IMR-90 (cell line): ENCODE measurements at regions not wholly inside any gene's neighbourhood (a gene's known extent, or its start where the extent isn't known, plus 50 kb on each side); places are given as distances from the start of the nearest gene placed in this dataset.

Experiments
- ATAC-seq: fragments of 200-7000 bp; cut with Tn5 transposase; 2 replicates; pipeline ENCODE4 v1.9.1; 2020; ENCODE audit warnings: low read depth, mild to moderate bottlenecking, moderate library complexity
- BruUV-seq: library from RNA; stranded (reverse); fragments of 400-500 nt; replicated peaks from 2 replicates; lab custom pipeline; 2021; lab: Mats Ljungman, UMichigan
- CTCF ChIA-PET: fragments of 300-600 bp; formaldehyde crosslinking; extraction: SDS; loops from one replicate; lab custom pipeline; 2021; ENCODE audit warnings: antibody characterized with exemption; lab: Yijun Ruan, JAX
- POLR2A ChIA-PET: fragments of 300-600 bp; sonication (Branson Sonifier 250); formaldehyde crosslinking; loops from one replicate; lab custom pipeline; 2022; ENCODE audit warnings: antibody characterized with exemption; ENCODE audit not compliant: unreplicated experiment; lab: Charles Lee
- DNase-seq: peaks from one replicate; pipeline ENCODE4 v3.0.0; 2013
- H2AFZ ChIP-seq: replicated peaks from 2 replicates; pipeline ENCODE3; 2013; ENCODE audit warnings: low read length, mild to moderate bottlenecking; ENCODE audit not compliant: poor library complexity
- H2AK5ac ChIP-seq: 2 replicates; pipeline ENCODE4 v1.6.1; 2013; ENCODE audit warnings: low read depth, low read length, inconsistent platforms
- H2AK9ac ChIP-seq: replicated peaks from 2 replicates; pipeline ENCODE3; 2013; ENCODE audit warnings: mild to moderate bottlenecking, low read depth, low read length, moderate library complexity; ENCODE audit not compliant: poor library complexity
- H2BK120ac ChIP-seq: 2 replicates; pipeline ENCODE4 v1.6.1; 2013; ENCODE audit warnings: low read depth, low read length, inconsistent platforms
- H2BK15ac ChIP-seq: 3 replicates; pipeline ENCODE4 v1.6.1; 2013; ENCODE audit warnings: low read depth, low read length, inconsistent platforms
- H2BK20ac ChIP-seq: 2 replicates; pipeline ENCODE4 v1.6.1; 2013; ENCODE audit warnings: low read depth, mild to moderate bottlenecking, inconsistent platforms, low read length, moderate library complexity
- H2BK5ac ChIP-seq: 2 replicates; pipeline ENCODE4 v1.6.1; 2013; ENCODE audit warnings: mild to moderate bottlenecking, low read depth, low read length, inconsistent platforms; ENCODE audit not compliant: poor library complexity, severe bottlenecking
- H3K14ac ChIP-seq: replicated peaks from 2 replicates; pipeline ENCODE4 v1.6.1; 2013; ENCODE audit warnings: low read depth, low read length, inconsistent platforms
- H3K18ac ChIP-seq: 2 replicates; pipeline ENCODE4 v1.6.1; 2013; ENCODE audit warnings: low read depth, low read length, control low read depth
- H3K23ac ChIP-seq: 2 replicates; pipeline ENCODE4 v1.6.1; 2013; ENCODE audit warnings: low read depth, low read length, inconsistent platforms
- H3K27ac ChIP-seq: 2 replicates; pipeline ENCODE4 v1.5.1; 2013; ENCODE audit warnings: mild to moderate bottlenecking, control low read depth, low read length; ENCODE audit not compliant: insufficient read depth
- H3K27me3 ChIP-seq: 2 replicates; pipeline ENCODE4 v1.6.1; 2013; ENCODE audit warnings: low read length; ENCODE audit not compliant: control insufficient read depth, insufficient read depth
- H3K36me3 ChIP-seq: 2 replicates; pipeline ENCODE4 v1.6.1; 2013; ENCODE audit warnings: low read length, mixed read lengths; ENCODE audit not compliant: control insufficient read depth, insufficient read depth
- H3K4ac ChIP-seq: 2 replicates; pipeline ENCODE4 v1.6.1; 2013; ENCODE audit warnings: low read depth, low read length, inconsistent platforms
- H3K4me1 ChIP-seq: 2 replicates; pipeline ENCODE4 v1.6.1; 2013; ENCODE audit warnings: low read length, mixed read lengths; ENCODE audit not compliant: control insufficient read depth, insufficient read depth
- H3K4me2 ChIP-seq: 2 replicates; pipeline ENCODE4 v1.6.1; 2013; ENCODE audit warnings: low read depth, mild to moderate bottlenecking, control low read depth, low read length, moderate library complexity
- H3K4me3 ChIP-seq: 2 replicates; pipeline ENCODE4 v1.5.1; 2013; ENCODE audit warnings: low read depth, mild to moderate bottlenecking, control low read depth, low read length, moderate library complexity; ENCODE audit not compliant: insufficient read depth
- H3K56ac ChIP-seq: 2 replicates; pipeline ENCODE4 v1.6.1; 2013; ENCODE audit warnings: low read length, inconsistent platforms; ENCODE audit not compliant: insufficient read depth; ENCODE audit errors: extremely low read depth
- H3K79me1 ChIP-seq, 2 experiments: 2 replicates each; pipeline ENCODE4 v1.6.1; 2013; ENCODE audit warnings: low read length in 2 of 2, inconsistent platforms in 1 of 2, low read depth in 1 of 2
- H3K9ac ChIP-seq: 2 replicates; pipeline ENCODE4 v1.6.1; 2013; ENCODE audit warnings: low read depth, low read length, control low read depth
- H3K9me1 ChIP-seq: 2 replicates; pipeline ENCODE4 v1.6.1; 2013; ENCODE audit warnings: low read length, inconsistent platforms; ENCODE audit not compliant: insufficient read depth
- H3K9me3 ChIP-seq: 2 replicates; pipeline ENCODE4 v1.6.1; 2013; ENCODE audit warnings: low read length; ENCODE audit not compliant: control insufficient read depth, insufficient read depth
- H4K20me1 ChIP-seq: 2 replicates; pipeline ENCODE4 v1.6.1; 2013; ENCODE audit warnings: low read length, inconsistent platforms; ENCODE audit not compliant: insufficient read depth
- H4K5ac ChIP-seq: 2 replicates; pipeline ENCODE4 v1.6.1; 2013; ENCODE audit warnings: mild to moderate bottlenecking, low read depth, low read length, control low read depth
- H4K8ac ChIP-seq, 2 experiments: 2 replicates each; pipeline ENCODE4 v1.6.1; 2013; ENCODE audit warnings: low read depth in 2 of 2, low read length in 2 of 2, control low read depth in 1 of 2, inconsistent platforms in 1 of 2
- H4K91ac ChIP-seq: 2 replicates; pipeline ENCODE4 v1.6.1; 2013; ENCODE audit warnings: low read depth, low read length, inconsistent platforms; ENCODE audit not compliant: insufficient read depth
- BHLHE40 ChIP-seq: fragments of 150-350 bp; IDR thresholded peaks from 2 replicates; pipeline ENCODE4 v1.6.1; 2016; ENCODE audit warnings: mild to moderate bottlenecking, low read depth, low read length
- CHD1 ChIP-seq: IDR thresholded peaks from 2 replicates; pipeline ENCODE4 v1.6.1; 2012; ENCODE audit warnings: low read depth, low read length, improper control_type of control experiment
- CTCF ChIP-seq: conservative IDR thresholded peaks from 2 replicates; pipeline ENCODE4 v1.5.1; 2012; ENCODE audit warnings: mild to moderate bottlenecking, low read depth, low read length, improper control_type of control experiment
- FOS ChIP-seq: fragments of 150-350 bp; IDR thresholded peaks from 2 replicates; pipeline ENCODE4 v1.6.1; 2016; ENCODE audit warnings: low read depth, low read length
- MAFK ChIP-seq: IDR thresholded peaks from 2 replicates; pipeline ENCODE4 v1.6.1; 2012; ENCODE audit warnings: low read depth, low read length, improper control_type of control experiment
- MAZ ChIP-seq: IDR thresholded peaks from 2 replicates; pipeline ENCODE4 v1.6.1; 2012; ENCODE audit warnings: low read depth, mild to moderate bottlenecking, low read length, improper control_type of control experiment, moderate library complexity, borderline replicate concordance
- MXI1 ChIP-seq: IDR thresholded peaks from 2 replicates; pipeline ENCODE4 v1.6.1; 2012; ENCODE audit warnings: low read depth, mild to moderate bottlenecking, low read length, moderate library complexity, borderline replicate concordance
- NFE2L2 ChIP-seq: fragments of 150-350 bp; IDR thresholded peaks from 2 replicates; pipeline ENCODE4 v1.6.1; 2016; ENCODE audit warnings: low read depth, mild to moderate bottlenecking, low read length
- POLR2A ChIP-seq: IDR thresholded peaks from 2 replicates; pipeline ENCODE4 v1.6.1; 2012; ENCODE audit warnings: mild to moderate bottlenecking, low read depth, low read length
- RAD21 ChIP-seq: IDR thresholded peaks from 2 replicates; pipeline ENCODE4 v1.6.1; 2012; ENCODE audit warnings: low read length, improper control_type of control experiment
- RCOR1 ChIP-seq: IDR thresholded peaks from 2 replicates; pipeline ENCODE4 v1.6.1; 2012; ENCODE audit warnings: mild to moderate bottlenecking, low read length, improper control_type of control experiment; ENCODE audit not compliant: insufficient replicate concordance
- RFX5 ChIP-seq: IDR thresholded peaks from 2 replicates; pipeline ENCODE4 v1.8.0; 2012; ENCODE audit warnings: low read depth, mild to moderate bottlenecking, low read length, moderate library complexity
- USF2 ChIP-seq: fragments of 150-350 bp; IDR thresholded peaks from 2 replicates; pipeline ENCODE4 v1.6.1; 2017; ENCODE audit warnings: mild to moderate bottlenecking, antibody characterized with exemption, low read length, low read depth
- WGBS, 2 experiments: methylation state at CpG; one replicate each; pipeline versions ENCODE4 v1.1.5 to v1.1.7; 2013; ENCODE audit warnings: missing lambda C conversion rate in 2 of 2; ENCODE audit not compliant: insufficient read length in 1 of 2; ENCODE audit errors: extremely low coverage in 2 of 2; 5-methylcytosine and 5-hydroxymethylcytosine counted together
- dilution Hi-C: fragments of 300-500 bp; cut with HindIII; formaldehyde crosslinking; loops from one replicate; pipeline ENCODE4 v1.14.3; 2018; ENCODE audit warnings: low sequenced_read_pairs; ENCODE audit not compliant: unreplicated experiment
- in situ Hi-C: fragments of 300-500 bp; cut with MboI; formaldehyde crosslinking; loops from 3 replicates; pipeline ENCODE4 v1.14.3; 2019; ENCODE audit warnings: low sequenced_read_pairs, inconsistent platforms, mixed read lengths
- intact Hi-C: fragments of 100-400 bp; cut with micrococcal nuclease; formaldehyde crosslinking; loops from 2 replicates; pipeline ENCODE4 v1.10.0; 2022
- TF ChIP-seq, protein P1 (sequence below): fragments of 150-350 bp; IDR thresholded peaks from 2 replicates; pipeline ENCODE4 v1.6.1; 2016; ENCODE audit warnings: low read depth, mild to moderate bottlenecking, low read length, moderate library complexity, borderline replicate concordance

GRCh38 chr14:105952826-105953225, 426.4 kb downstream of the TMEM121 start:
- Histone ChIP-seq H2BK120ac (no peak overlapping the region), H4K20me1 (no peaks in the 10 kb centered on the region), H4K91ac (no peak overlapping the region), H3K9me1 (no peaks in the 10 kb centered on the region), H2AFZ (no peak overlapping the region), H4K5ac (no peak overlapping the region), H3K4me1 (no peaks in the 10 kb centered on the region), H3K27ac (no peak overlapping the region), H3K56ac (no peak overlapping the region), H3K4me3 (no peak overlapping the region), H2AK5ac (no peak overlapping the region), H3K36me3 (no peaks in the 10 kb centered on the region), H2AK9ac (no peak overlapping the region), H3K9me3 (peaks cover 19% of the 10 kb centered on the region), H3K9ac (no peak overlapping the region), H2BK15ac (no peak overlapping the region), H3K18ac (no peak overlapping the region), H3K23ac (no peak overlapping the region), H3K27me3 (no peaks in the 10 kb centered on the region), H3K79me1 (no peaks in the 10 kb centered on the region), H2BK5ac (no peak overlapping the region), H2BK20ac (no peak overlapping the region), H3K14ac (no peak overlapping the region), H4K8ac (no peak overlapping the region), H3K4ac (no peak overlapping the region), H3K4me2 (no peak overlapping the region)
- dilution Hi-C loops (no loop called here), in situ Hi-C loops (no loop called here), intact Hi-C loops (no loop called here)
- POLR2A ChIA-PET = no interaction called here
- TF ChIP-seq MAFK (no peak), MXI1 (no peak), BHLHE40 (no peak), RFX5 (no peak), USF2 (no peak), MAZ (no peak), POLR2A (no peak), RCOR1 (no peak), FOS (no peak), NFE2L2 (no peak), RAD21 (no peak), CHD1 (no peak), CTCF (no peak)
- TF ChIP-seq, protein P1, sequence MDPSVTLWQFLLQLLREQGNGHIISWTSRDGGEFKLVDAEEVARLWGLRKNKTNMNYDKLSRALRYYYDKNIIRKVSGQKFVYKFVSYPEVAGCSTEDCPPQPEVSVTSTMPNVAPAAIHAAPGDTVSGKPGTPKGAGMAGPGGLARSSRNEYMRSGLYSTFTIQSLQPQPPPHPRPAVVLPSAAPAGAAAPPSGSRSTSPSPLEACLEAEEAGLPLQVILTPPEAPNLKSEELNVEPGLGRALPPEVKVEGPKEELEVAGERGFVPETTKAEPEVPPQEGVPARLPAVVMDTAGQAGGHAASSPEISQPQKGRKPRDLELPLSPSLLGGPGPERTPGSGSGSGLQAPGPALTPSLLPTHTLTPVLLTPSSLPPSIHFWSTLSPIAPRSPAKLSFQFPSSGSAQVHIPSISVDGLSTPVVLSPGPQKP = no peak
- DNase-seq (no peak), ATAC-seq (no peak)
- CTCF ChIA-PET = no interaction called here
- no TSS peak for BruUV-seq
- no CpG with 5 or more reads among the region's 1 CpG for WGBS, 2 experiments
